Neuronal stem cell (in vitro differentiated cells): ENCODE measurements at regions not wholly inside any gene's neighbourhood (a gene's known extent, or its start where the extent isn't known, plus 50 kb on each side); places are given as distances from the start of the nearest gene placed in this dataset.

Experiments used
- DNase-seq: peaks from one replicate; pipeline ENCODE4 v3.0.0-alpha.2; 2013; ENCODE audit warnings: low spot score
- H2AFZ ChIP-seq: one replicate; pipeline ENCODE4 v1.6.1; 2013; ENCODE audit warnings: mild to moderate bottlenecking, low read length, inconsistent platforms
- H2AK5ac ChIP-seq: 2 replicates; pipeline ENCODE4 v1.6.1; 2013; ENCODE audit warnings: low read depth, mild to moderate bottlenecking, inconsistent platforms, low read length, moderate library complexity, mixed read lengths
- H2BK120ac ChIP-seq: 2 replicates; pipeline ENCODE4 v1.6.1; 2013; ENCODE audit warnings: low read depth, mild to moderate bottlenecking, inconsistent platforms, low read length, moderate library complexity, mixed read lengths
- H2BK12ac ChIP-seq: one replicate; pipeline ENCODE4 v1.6.1; 2013; ENCODE audit warnings: low read length, inconsistent platforms
- H2BK15ac ChIP-seq: 2 replicates; pipeline ENCODE4 v1.6.1; 2013; ENCODE audit warnings: mild to moderate bottlenecking, low read length, inconsistent platforms, mixed read lengths
- H2BK5ac ChIP-seq: one replicate; pipeline ENCODE4 v1.6.1; 2013; ENCODE audit warnings: inconsistent platforms, mild to moderate bottlenecking, low read length, moderate library complexity
- H3K14ac ChIP-seq: one replicate; pipeline ENCODE4 v1.6.1; 2013; ENCODE audit warnings: low read length, inconsistent platforms
- H3K18ac ChIP-seq: 2 replicates; pipeline ENCODE4 v1.6.1; 2013; ENCODE audit warnings: low read length, inconsistent platforms
- H3K23ac ChIP-seq: 2 replicates; pipeline ENCODE4 v1.6.1; 2013; ENCODE audit warnings: low read depth, mild to moderate bottlenecking, mixed read lengths, low read length, inconsistent platforms; ENCODE audit not compliant: poor library complexity
- H3K27ac ChIP-seq: replicated peaks from 3 replicates; pipeline ENCODE4 v1.5.1; 2013; ENCODE audit warnings: low read length, inconsistent platforms
- H3K27me3 ChIP-seq, 3 experiments: 2 replicates each; pipeline ENCODE4 v1.6.1; 2013; ENCODE audit warnings: low read length in 3 of 3, mild to moderate bottlenecking in 2 of 3, inconsistent platforms in 1 of 3, low read depth in 1 of 3, mixed read lengths in 1 of 3, moderate library complexity in 1 of 3; ENCODE audit not compliant: control insufficient read depth in 3 of 3, insufficient read depth in 3 of 3
- H3K36me3 ChIP-seq, 2 donors: replicated peaks in 1 of 2; 2 replicates each; pipeline ENCODE4 v1.6.1; 2013; ENCODE audit warnings: low read length in 2 of 2; ENCODE audit not compliant: control insufficient read depth in 2 of 2, insufficient read depth in 2 of 2
- H3K4ac ChIP-seq: 2 replicates; pipeline ENCODE4 v1.6.1; 2013; ENCODE audit warnings: inconsistent platforms, mild to moderate bottlenecking, low read length, moderate library complexity
- H3K4me1 ChIP-seq, 2 donors: 1 replicate in 1 of 2; 2 replicates in 1 of 2; pipeline ENCODE4 v1.6.1; 2013; ENCODE audit warnings: low read length in 2 of 2, low read depth in 1 of 2; ENCODE audit not compliant: control insufficient read depth in 2 of 2, insufficient read depth in 1 of 2
- H3K4me2 ChIP-seq: one replicate; pipeline ENCODE4 v1.6.1; 2013; ENCODE audit warnings: mild to moderate bottlenecking, low read length, inconsistent platforms; ENCODE audit not compliant: insufficient read depth, poor library complexity, severe bottlenecking
- H3K4me3 ChIP-seq, 2 donors: 2 replicates each; pipeline ENCODE4 v1.5.1; 2013; ENCODE audit warnings: low read length in 2 of 2, mild to moderate bottlenecking in 2 of 2, inconsistent platforms in 1 of 2, moderate library complexity in 1 of 2
- H3K79me1 ChIP-seq: one replicate; pipeline ENCODE4 v1.6.1; 2013; ENCODE audit warnings: low read depth, mild to moderate bottlenecking, inconsistent platforms, low read length, moderate library complexity
- H3K9ac ChIP-seq: one replicate; pipeline ENCODE4 v1.6.1; 2013; ENCODE audit warnings: mild to moderate bottlenecking, low read depth, low read length, inconsistent platforms; ENCODE audit not compliant: poor library complexity
- H3K9me3 ChIP-seq, 2 donors: replicated peaks in 1 of 2; 2 replicates each; pipeline versions ENCODE3 to v1.6.1; 2013; ENCODE audit warnings: low read length in 2 of 2, mild to moderate bottlenecking in 2 of 2, inconsistent platforms in 1 of 2, low read depth in 1 of 2, mixed read lengths in 1 of 2, moderate library complexity in 1 of 2; ENCODE audit not compliant: control insufficient read depth in 2 of 2, insufficient read depth in 1 of 2
- H4K8ac ChIP-seq: one replicate; pipeline ENCODE4 v1.6.1; 2013; ENCODE audit warnings: low read depth, mild to moderate bottlenecking, inconsistent platforms, low read length, moderate library complexity
- H4K91ac ChIP-seq: one replicate; pipeline ENCODE4 v1.6.1; 2013; ENCODE audit warnings: low read length, low read depth, mild to moderate bottlenecking, inconsistent platforms; ENCODE audit not compliant: poor library complexity
- WGBS, 2 donors: extraction: QIAGEN DNeasy Blood & Tissue Kit; methylation state at CpG; one replicate each; pipeline ENCODE4 v1.1.7; 2013; ENCODE audit warnings: missing lambda C conversion rate in 2 of 2, mixed read lengths in 1 of 2; ENCODE audit not compliant: insufficient read length in 2 of 2, insufficient replicate concordance in 1 of 2; ENCODE audit errors: extremely low coverage in 2 of 2; 5-methylcytosine and 5-hydroxymethylcytosine counted together

GRCh38 chr7:46970131-46970430 is 611.8 kb downstream of the TNS3 start:
- Histone ChIP-seq H2BK5ac (no peak overlapping the region), H3K4me1 (peaks cover 0 to 9% of the 10 kb centered on the region in 2 donors), H3K27ac (no peak overlapping the region), H3K36me3 (no peaks in the 10 kb centered on the region), H3K18ac (no peak overlapping the region), H3K23ac (no peak overlapping the region), H3K4ac (no peak overlapping the region), H3K9me3 (no peaks in the 10 kb centered on the region), H3K9ac (no peak overlapping the region), H2AFZ (peak overlapping the region; percentile 2), H2BK120ac (no peak overlapping the region), H2BK12ac (no peak overlapping the region), H4K8ac (no peak overlapping the region), H3K4me3 (no peak overlapping the region), H3K27me3 (no peaks in the 10 kb centered on the region), H4K91ac (no peak overlapping the region), H3K4me2 (no peak overlapping the region), H2AK5ac (no peak overlapping the region), H3K79me1 (no peaks in the 10 kb centered on the region), H2BK15ac (no peak overlapping the region), H3K14ac (no peak overlapping the region)
- WGBS, 2 donors, result no CpG with 5 or more reads among the region's 5 CpGs
- no peak for DNase-seq

GRCh38 chr7:46969303-46970130 is 612.4 kb downstream of the TNS3 start:
- no peak overlapping the region for H3K4ac ChIP-seq
- H3K79me1 ChIP-seq, result no peaks in the 10 kb centered on the region
- no peak overlapping the region for H3K27ac ChIP-seq
- H3K4me1 ChIP-seq, result peaks cover 0 to 9% of the 10 kb centered on the region in 2 donors
- H2BK5ac ChIP-seq, result no peak overlapping the region
- no peak overlapping the region for H2BK120ac ChIP-seq
- no peaks in the 10 kb centered on the region for H3K36me3 ChIP-seq
- no peak for DNase-seq
- no peak overlapping the region for H3K14ac ChIP-seq
- H3K9ac ChIP-seq, result no peak overlapping the region
- no peak overlapping the region for H3K4me3 ChIP-seq
- WGBS, 2 donors, result 100% methylated on average over 1 of the region's 12 CpGs; no CpG with 5 or more reads in 1 of the 2 donors
- H2BK12ac ChIP-seq, result no peak overlapping the region
- no peak overlapping the region for H2AFZ ChIP-seq
- H2AK5ac ChIP-seq, result no peak overlapping the region
- no peak overlapping the region for H3K23ac ChIP-seq
- H3K9me3 ChIP-seq, result no peaks in the 10 kb centered on the region
- no peak overlapping the region for H4K91ac ChIP-seq
- no peak overlapping the region for H3K18ac ChIP-seq
- no peak overlapping the region for H3K4me2 ChIP-seq
- no peak overlapping the region for H2BK15ac ChIP-seq
- H3K27me3 ChIP-seq, result no peaks in the 10 kb centered on the region
- H4K8ac ChIP-seq, result no peak overlapping the region

GRCh38 chr7:46968003-46968402 is 613.9 kb downstream of the TNS3 start:
- H3K9me3 ChIP-seq, result peaks cover 0 to 2% of the 10 kb centered on the region in 2 donors
- H2BK120ac ChIP-seq, result no peak overlapping the region
- no peak overlapping the region for H4K91ac ChIP-seq
- H3K36me3 ChIP-seq, result no peaks in the 10 kb centered on the region
- H2BK5ac ChIP-seq, result no peak overlapping the region
- H2BK15ac ChIP-seq, result no peak overlapping the region
- H2AK5ac ChIP-seq, result no peak overlapping the region
- H4K8ac ChIP-seq, result no peak overlapping the region
- H3K9ac ChIP-seq, result no peak overlapping the region
- no peak for DNase-seq
- H3K4me1 ChIP-seq, result peaks cover 0 to 9% of the 10 kb centered on the region in 2 donors
- H2AFZ ChIP-seq, result no peak overlapping the region
- H3K18ac ChIP-seq, result no peak overlapping the region
- no CpG with 5 or more reads among the region's 1 CpG for WGBS, 2 donors
- H3K79me1 ChIP-seq, result no peaks in the 10 kb centered on the region
- H3K27me3 ChIP-seq, result no peaks in the 10 kb centered on the region
- no peak overlapping the region for H3K4ac ChIP-seq
- H2BK12ac ChIP-seq, result no peak overlapping the region
- no peak overlapping the region for H3K4me2 ChIP-seq
- no peak overlapping the region for H3K23ac ChIP-seq
- H3K14ac ChIP-seq, result no peak overlapping the region
- H3K27ac ChIP-seq, result no peak overlapping the region
- H3K4me3 ChIP-seq, result no peak overlapping the region

GRCh38 chr7:46963719-46964118 is 618.2 kb downstream of the TNS3 start:
- H3K4ac ChIP-seq, result no peak overlapping the region
- no peaks in the 10 kb centered on the region for H3K36me3 ChIP-seq
- H2AFZ ChIP-seq, result no peak overlapping the region
- no peak overlapping the region for H4K8ac ChIP-seq
- no peak overlapping the region for H2BK120ac ChIP-seq
- no peaks in the 10 kb centered on the region for H3K4me1 ChIP-seq
- no peak for DNase-seq
- no peak overlapping the region for H3K23ac ChIP-seq
- H3K27ac ChIP-seq, result no peak overlapping the region
- H2AK5ac ChIP-seq, result no peak overlapping the region
- H2BK12ac ChIP-seq, result no peak overlapping the region
- no peak overlapping the region for H3K9ac ChIP-seq
- H3K4me3 ChIP-seq, result no peak overlapping the region
- H3K14ac ChIP-seq, result no peak overlapping the region
- peaks cover 0 to 2% of the 10 kb centered on the region in 2 donors for H3K9me3 ChIP-seq
- no peak overlapping the region for H2BK5ac ChIP-seq
- no peak overlapping the region for H3K4me2 ChIP-seq
- H3K18ac ChIP-seq, result no peak overlapping the region
- H3K79me1 ChIP-seq, result no peaks in the 10 kb centered on the region
- H2BK15ac ChIP-seq, result no peak overlapping the region
- H3K27me3 ChIP-seq, result no peaks in the 10 kb centered on the region
- H4K91ac ChIP-seq, result no peak overlapping the region
